Progenitor cell of endocrine pancreas (in vitro differentiated cells): ENCODE measurements at regions not wholly inside any gene's neighbourhood (a gene's known extent, or its start where the extent isn't known, plus 50 kb on each side); places are given as distances from the start of the nearest gene placed in this dataset.

Source experiments
- DNase-seq: peaks from one replicate; pipeline ENCODE4 v3.0.0; 2021; ENCODE audit warnings: low spot score; ENCODE audit not compliant: unreplicated experiment
- H3K27ac Mint-ChIP-seq: 2 replicates; pipeline ENCODE4 v1.8.0; 2021; ENCODE audit warnings: mild to moderate bottlenecking, moderate library complexity, mixed read lengths
- H3K27me3 Mint-ChIP-seq: 2 replicates; pipeline ENCODE4 v1.8.0; 2021; ENCODE audit warnings: mixed read lengths
- H3K36me3 Mint-ChIP-seq: 2 replicates; pipeline ENCODE4 v1.8.0; 2022; ENCODE audit warnings: mixed read lengths; ENCODE audit not compliant: insufficient read depth
- H3K4me1 Mint-ChIP-seq: 2 replicates; pipeline ENCODE4 v1.8.0; 2021; ENCODE audit warnings: low read depth, mixed read lengths
- H3K4me3 Mint-ChIP-seq: 2 replicates; pipeline ENCODE4 v1.8.0; 2021; ENCODE audit warnings: low read depth, mild to moderate bottlenecking, moderate library complexity, mixed read lengths
- H3K9me3 Mint-ChIP-seq: 2 replicates; pipeline ENCODE4 v1.8.0; 2021; ENCODE audit warnings: low read depth, mixed read lengths
- TF ChIP-seq, protein P1 (sequence below): fragments of 200-600 bp; sonication (generic); IDR thresholded peaks from one replicate; pipeline ENCODE4 v1.5.0; 2021; ENCODE audit warnings: antibody characterized with exemption, mild to moderate bottlenecking; ENCODE audit not compliant: unreplicated experiment

DNA sequence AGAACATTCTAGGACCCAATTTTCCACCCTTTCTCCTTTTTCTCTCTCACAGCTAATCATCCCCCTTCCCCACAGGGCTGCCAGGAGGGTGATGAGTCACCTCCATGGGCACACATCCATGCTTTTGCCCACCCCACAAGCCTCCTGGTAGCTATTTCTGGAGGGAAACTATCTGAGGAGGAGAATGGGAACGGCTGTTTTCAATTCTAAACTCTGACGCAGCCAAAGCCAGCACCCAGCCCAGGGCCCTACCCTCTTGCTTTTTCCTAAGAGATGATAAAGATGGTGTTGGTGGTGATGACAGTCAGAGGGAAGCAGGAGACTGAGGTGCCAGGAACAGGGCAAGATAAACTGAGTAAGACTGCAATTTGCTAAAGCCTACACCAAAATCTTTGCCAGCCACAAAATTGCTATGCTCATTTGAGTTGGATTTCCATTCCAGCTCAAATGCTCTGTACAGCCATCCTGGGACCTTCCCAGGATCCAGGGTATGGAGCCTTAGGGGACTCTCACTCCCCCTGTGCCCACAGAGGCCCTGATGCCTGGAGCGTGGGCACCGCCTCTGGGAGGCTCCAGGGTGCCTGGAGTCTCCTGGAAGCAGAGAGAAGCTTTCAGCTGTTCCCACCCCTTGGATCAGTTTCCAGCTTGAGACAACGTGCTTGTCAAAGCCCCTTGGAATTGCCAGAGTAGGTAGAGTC is 62.0 kb upstream of the FZD7 start:
- no peaks in the 10 kb centered on the region for H3K36me3 Mint-ChIP-seq
- DNase-seq: no peak
- TF ChIP-seq, protein P1, sequence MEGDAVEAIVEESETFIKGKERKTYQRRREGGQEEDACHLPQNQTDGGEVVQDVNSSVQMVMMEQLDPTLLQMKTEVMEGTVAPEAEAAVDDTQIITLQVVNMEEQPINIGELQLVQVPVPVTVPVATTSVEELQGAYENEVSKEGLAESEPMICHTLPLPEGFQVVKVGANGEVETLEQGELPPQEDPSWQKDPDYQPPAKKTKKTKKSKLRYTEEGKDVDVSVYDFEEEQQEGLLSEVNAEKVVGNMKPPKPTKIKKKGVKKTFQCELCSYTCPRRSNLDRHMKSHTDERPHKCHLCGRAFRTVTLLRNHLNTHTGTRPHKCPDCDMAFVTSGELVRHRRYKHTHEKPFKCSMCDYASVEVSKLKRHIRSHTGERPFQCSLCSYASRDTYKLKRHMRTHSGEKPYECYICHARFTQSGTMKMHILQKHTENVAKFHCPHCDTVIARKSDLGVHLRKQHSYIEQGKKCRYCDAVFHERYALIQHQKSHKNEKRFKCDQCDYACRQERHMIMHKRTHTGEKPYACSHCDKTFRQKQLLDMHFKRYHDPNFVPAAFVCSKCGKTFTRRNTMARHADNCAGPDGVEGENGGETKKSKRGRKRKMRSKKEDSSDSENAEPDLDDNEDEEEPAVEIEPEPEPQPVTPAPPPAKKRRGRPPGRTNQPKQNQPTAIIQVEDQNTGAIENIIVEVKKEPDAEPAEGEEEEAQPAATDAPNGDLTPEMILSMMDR: no peak
- H3K9me3 Mint-ChIP-seq: no peaks in the 10 kb centered on the region
- H3K27ac Mint-ChIP-seq: no peak overlapping the region
- H3K27me3 Mint-ChIP-seq: no peaks in the 10 kb centered on the region
- H3K4me3 Mint-ChIP-seq: no peak overlapping the region
- H3K4me1 Mint-ChIP-seq: peaks cover 35% of the 10 kb centered on the region

DNA sequence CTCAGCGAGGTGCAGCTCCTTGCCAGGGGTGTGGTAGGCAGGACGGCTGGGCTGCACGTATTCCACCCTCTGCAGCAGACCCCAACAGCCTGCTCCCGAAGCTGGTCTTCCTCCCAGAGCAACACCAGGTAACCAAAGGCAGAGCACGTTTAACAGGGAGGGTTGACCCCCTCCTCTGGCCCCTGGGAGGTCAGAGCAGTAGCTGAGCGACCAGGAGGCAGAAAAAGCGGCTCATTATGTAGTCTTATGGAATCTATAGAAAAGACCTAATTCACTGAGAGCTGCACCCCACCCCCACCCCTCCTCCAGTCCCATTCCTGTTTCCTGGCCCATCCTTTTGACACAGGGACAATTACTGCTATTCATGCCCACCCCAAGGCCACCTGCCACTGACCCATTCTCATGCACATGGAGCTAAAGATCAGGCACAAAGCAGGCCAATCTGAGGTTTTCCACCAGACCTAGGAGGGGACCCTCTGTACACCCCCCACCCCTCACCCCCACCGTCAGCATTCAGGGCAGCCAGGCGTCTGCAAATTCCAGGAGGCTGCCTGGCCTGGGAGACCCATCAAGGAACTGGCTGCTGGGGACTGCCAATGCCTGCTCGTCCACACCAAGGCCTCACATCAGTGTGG is 60.9 kb upstream of the FZD7 start:
- Mint-ChIP-seq H3K27ac (no peak overlapping the region), H3K27me3 (no peaks in the 10 kb centered on the region), H3K9me3 (no peaks in the 10 kb centered on the region), H3K4me1 (peaks cover 36% of the 10 kb centered on the region), H3K4me3 (no peak overlapping the region), H3K36me3 (no peaks in the 10 kb centered on the region)
- TF ChIP-seq, protein P1: no peak
- no peak for DNase-seq

DNA sequence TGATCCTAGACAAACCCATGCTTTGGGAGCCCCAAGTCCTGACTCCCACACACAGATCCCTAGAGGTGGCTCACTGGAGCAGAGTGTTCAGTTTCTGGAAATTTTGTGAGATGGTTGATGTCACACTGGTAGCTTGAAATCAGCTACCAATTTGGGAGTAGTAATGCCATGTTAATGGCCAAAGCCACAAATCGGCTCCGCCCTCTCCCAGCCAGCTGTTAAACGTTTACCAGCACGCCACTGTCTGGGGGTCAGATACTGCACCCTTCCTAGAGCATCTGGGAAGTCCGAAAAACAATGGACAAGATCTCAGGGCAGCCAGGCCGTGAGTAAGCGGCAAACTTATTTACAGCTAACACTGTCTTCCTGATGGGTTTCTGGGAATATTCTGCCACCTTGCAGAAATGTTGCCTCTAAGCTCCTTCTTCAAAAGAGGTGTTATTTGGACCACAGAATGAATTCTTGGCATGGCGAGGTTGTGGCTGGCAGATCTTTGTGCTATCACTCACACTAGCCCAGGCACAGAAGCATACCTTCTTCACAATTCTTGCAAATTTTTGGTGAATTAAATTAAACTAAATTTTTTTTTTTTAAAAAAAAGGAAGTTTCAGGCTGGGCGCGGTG is 60.2 kb upstream of the FZD7 start:
- Mint-ChIP-seq H3K9me3 (no peaks in the 10 kb centered on the region), H3K4me3 (no peak overlapping the region), H3K36me3 (no peaks in the 10 kb centered on the region), H3K27me3 (no peaks in the 10 kb centered on the region), H3K27ac (no peak overlapping the region), H3K4me1 (peaks cover 34% of the 10 kb centered on the region)
- no peak for DNase-seq
- TF ChIP-seq, protein P1: no peak

DNA sequence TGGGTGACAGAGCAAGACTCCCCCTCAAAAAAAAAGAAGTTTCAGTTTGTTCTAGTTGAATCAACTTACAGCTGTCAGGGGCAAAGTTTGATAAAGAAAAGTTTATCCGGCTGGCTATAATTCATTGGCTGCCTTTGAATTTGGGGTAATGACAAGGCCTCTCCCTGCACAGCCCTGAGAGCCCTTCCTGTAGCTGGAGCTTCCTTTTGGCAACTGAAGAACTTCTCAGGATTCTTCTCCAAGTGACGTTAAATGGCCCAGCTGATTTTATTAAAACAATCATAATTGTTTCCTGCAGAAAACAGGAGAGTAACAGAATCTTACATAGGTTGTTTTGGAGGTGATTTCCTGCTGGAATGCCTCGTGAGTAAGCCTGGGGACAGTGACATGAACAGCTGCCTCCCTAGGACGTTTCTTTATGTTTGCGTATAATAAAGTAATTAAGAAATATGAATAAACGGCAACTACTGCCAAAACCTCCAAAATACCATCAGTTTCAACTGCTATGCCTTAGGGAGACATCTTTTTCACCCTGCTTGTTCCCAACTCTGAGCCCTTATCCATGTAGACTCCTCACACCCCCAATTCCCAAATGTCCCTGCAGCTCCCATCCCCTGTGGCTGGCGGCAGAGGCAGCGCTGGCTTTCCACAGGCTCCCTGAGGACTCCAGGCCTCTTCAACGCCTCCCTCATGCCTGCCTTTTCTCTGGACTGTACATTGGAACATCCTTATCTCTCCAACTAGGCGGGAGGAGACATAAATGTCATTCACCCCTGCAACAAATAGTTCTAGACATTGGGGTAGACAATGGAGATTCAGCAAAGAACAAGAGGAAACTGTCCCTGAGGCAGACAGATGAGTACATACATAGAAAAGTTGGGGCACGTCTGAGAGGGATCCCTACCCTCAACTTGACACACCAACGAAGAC is 59.2 kb upstream of the FZD7 start:
- peaks cover 28% of the 10 kb centered on the region for H3K4me1 Mint-ChIP-seq
- no peaks in the 10 kb centered on the region for H3K36me3 Mint-ChIP-seq
- no peak overlapping the region for H3K27ac Mint-ChIP-seq
- TF ChIP-seq, protein P1: no peak
- no peaks in the 10 kb centered on the region for H3K9me3 Mint-ChIP-seq
- no peak for DNase-seq
- H3K4me3 Mint-ChIP-seq: no peak overlapping the region
- H3K27me3 Mint-ChIP-seq: no peaks in the 10 kb centered on the region

DNA sequence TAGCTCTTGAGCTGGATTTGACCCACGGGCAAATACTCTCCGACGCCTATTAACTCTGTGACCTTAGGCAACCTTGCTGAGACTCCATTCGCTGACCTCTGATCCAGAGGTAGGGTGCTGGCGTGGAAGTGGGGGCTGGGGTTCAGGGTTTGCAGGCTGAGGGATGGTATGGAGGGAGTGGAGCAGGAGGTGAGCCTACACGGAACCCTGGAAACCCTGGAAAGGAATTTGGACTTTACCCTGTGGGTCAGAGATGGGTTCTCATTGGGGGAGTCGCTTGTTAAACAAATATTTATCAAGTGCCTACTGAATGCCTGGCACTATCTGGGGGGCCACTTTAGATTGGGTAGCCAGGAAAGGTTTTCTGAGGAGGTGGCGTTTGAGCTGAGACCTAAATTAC is 58.2 kb upstream of the FZD7 start:
- Mint-ChIP-seq H3K36me3 (no peaks in the 10 kb centered on the region), H3K4me1 (peaks cover 28% of the 10 kb centered on the region), H3K4me3 (no peak overlapping the region), H3K9me3 (no peaks in the 10 kb centered on the region), H3K27me3 (no peaks in the 10 kb centered on the region), H3K27ac (no peak overlapping the region)
- no peak for DNase-seq
- TF ChIP-seq, protein P1: no peak
